ENCODE measurements at regions not wholly inside any gene's neighbourhood (a gene's known extent, or its start where the extent isn't known, plus 50 kb on each side); places are given as distances from the start of the nearest gene placed in this dataset.

DNA sequence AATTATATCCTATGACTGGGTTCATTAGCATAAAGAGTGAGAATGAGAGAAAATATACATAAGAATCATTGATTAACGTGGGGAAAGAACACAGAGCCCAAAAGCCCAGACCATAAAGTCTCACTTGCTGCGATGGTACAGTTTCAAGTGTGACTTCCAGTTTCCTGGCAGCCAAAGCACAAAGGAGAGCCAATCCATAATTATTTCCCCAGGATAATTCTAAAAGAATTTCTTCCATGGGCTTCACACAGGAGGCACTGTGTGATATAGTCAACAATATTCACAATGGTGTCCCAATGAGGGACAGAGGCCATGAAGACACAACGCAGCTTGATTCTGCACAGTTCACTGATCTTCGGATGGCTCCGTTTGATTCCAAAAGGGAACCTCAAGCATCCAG is 321.6 kb downstream of the PLPP3 start:
- Mint-ChIP-seq H3K27ac (no peak overlapping the region), H3K27me3 (ENCODE audit: low read depth in 2 of 2) (peaks cover 0 to 2% of the 10 kb centered on the region in 2 donors), H3K4me1 (no peaks in the 10 kb centered on the region), H3K4me3 (no peak overlapping the region), H3K9me3 (peaks cover 0 to 4% of the 10 kb centered on the region in 2 donors), H3K36me3 (no peaks in the 10 kb centered on the region)
- DNase-seq, result no peak
- no peak overlapping the region for H3K4me3 ChIP-seq (ENCODE audit: low read length)
- intact Hi-C loops (cut with micrococcal nuclease), result no loop called here
- ATAC-seq, result no peak
- H3K27ac ChIP-seq (ENCODE audit: low read length), result no peak overlapping the region
- no peak for TF ChIP-seq CTCF (IDR thresholded peaks at IDR 0.05)
- H3K4me1 ChIP-seq (ENCODE audit: control insufficient read depth, insufficient read depth, low read length), result no peaks in the 10 kb centered on the region
- no peaks in the 10 kb centered on the region for H3K36me3 ChIP-seq (ENCODE audit: control insufficient read depth, insufficient read depth, low read length)
- no peaks in the 10 kb centered on the region for H3K9me3 ChIP-seq (ENCODE audit: control insufficient read depth, insufficient read depth, low read length)
- no peaks in the 10 kb centered on the region for H3K27me3 ChIP-seq (ENCODE audit: control insufficient read depth, insufficient read depth, low read length)
- 89% methylated on average over 5 of the region's 5 CpGs for WGBS (ENCODE audit: insufficient coverage)

- WGBS (ENCODE audit: insufficient coverage), result 73% methylated on average over 3 of the region's 4 CpGs
- no peak for DNase-seq
- Histone ChIP-seq H3K27ac (ENCODE audit: low read length) (no peak overlapping the region), H3K36me3 (ENCODE audit: control insufficient read depth, insufficient read depth, low read length) (no peaks in the 10 kb centered on the region), H3K4me3 (ENCODE audit: low read length) (no peak overlapping the region), H3K27me3 (ENCODE audit: control insufficient read depth, insufficient read depth, low read length) (no peaks in the 10 kb centered on the region), H3K4me1 (ENCODE audit: control insufficient read depth, insufficient read depth, low read length) (no peaks in the 10 kb centered on the region), H3K9me3 (ENCODE audit: control insufficient read depth, insufficient read depth, low read length) (no peaks in the 10 kb centered on the region)
- Mint-ChIP-seq H3K4me1 (no peaks in the 10 kb centered on the region), H3K4me3 (no peak overlapping the region), H3K9me3 (peaks cover 0 to 4% of the 10 kb centered on the region in 2 donors), H3K27ac (no peak overlapping the region), H3K27me3 (ENCODE audit: low read depth in 2 of 2) (peaks cover 0 to 2% of the 10 kb centered on the region in 2 donors), H3K36me3 (no peaks in the 10 kb centered on the region)
- ATAC-seq, result no peak
- TF ChIP-seq CTCF (IDR thresholded peaks at IDR 0.05), result no peak
- intact Hi-C loops (cut with micrococcal nuclease), result no loop called here
Observed at GRCh38 chr1:56256153-56257000, 323.0 kb downstream of the PLPP3 start.

GRCh38 chr1:56255516-56256152 is 323.7 kb downstream of the PLPP3 start:
- intact Hi-C loops (cut with micrococcal nuclease), result no loop called here
- H3K9me3 Mint-ChIP-seq, result peaks cover 0 to 4% of the 10 kb centered on the region in 2 donors
- H3K4me3 ChIP-seq (ENCODE audit: low read length), result no peak overlapping the region
- H3K9me3 ChIP-seq (ENCODE audit: control insufficient read depth, insufficient read depth, low read length), result no peaks in the 10 kb centered on the region
- no peak for TF ChIP-seq CTCF (IDR thresholded peaks at IDR 0.05)
- no peaks in the 10 kb centered on the region for H3K36me3 Mint-ChIP-seq
- DNase-seq, result no peak
- ATAC-seq, result no peak
- peaks cover 0 to 2% of the 10 kb centered on the region in 2 donors for H3K27me3 Mint-ChIP-seq (ENCODE audit: low read depth in 2 of 2)
- H3K4me1 Mint-ChIP-seq, result no peaks in the 10 kb centered on the region
- no peak overlapping the region for H3K27ac ChIP-seq (ENCODE audit: low read length)
- H3K27me3 ChIP-seq (ENCODE audit: control insufficient read depth, insufficient read depth, low read length), result no peaks in the 10 kb centered on the region
- no peak overlapping the region for H3K4me3 Mint-ChIP-seq
- 84% methylated on average over 5 of the region's 5 CpGs for WGBS (ENCODE audit: insufficient coverage)
- H3K4me1 ChIP-seq (ENCODE audit: control insufficient read depth, insufficient read depth, low read length), result no peaks in the 10 kb centered on the region
- no peak overlapping the region for H3K27ac Mint-ChIP-seq
- H3K36me3 ChIP-seq (ENCODE audit: control insufficient read depth, insufficient read depth, low read length), result no peaks in the 10 kb centered on the region
